ENCODE measurements at regions not wholly inside any gene's neighbourhood (a gene's known extent, or its start where the extent isn't known, plus 50 kb on each side); places are given as distances from the start of the nearest gene placed in this dataset.
"Not testable (repeated sequence)": the region's sequence is repeated elsewhere in the genome, so short reads cannot be mapped to it uniquely, and the experiment has no call there.

GRCh38 chr2:126988482-126988881 lies 89.8 kb downstream of the TEX51 start:
- no peaks in the 10 kb centered on the region for H3K9me3 Mint-ChIP-seq
- Histone ChIP-seq H3K27ac (ENCODE audit: low read depth in 1 of 2, low read length in 2 of 2) (no peak overlapping the region), H3K4me1 (ENCODE audit: insufficient read depth, low read length) (no peaks in the 10 kb centered on the region), H3K27me3 (ENCODE audit: control insufficient read depth in 1 of 2, insufficient read depth in 2 of 2, low read length in 2 of 2) (peaks cover 12 to 17% of the 10 kb centered on the region in 2 experiments), H3K4me3 (ENCODE audit: low read length) (no peak overlapping the region), H3K36me3 (ENCODE audit: insufficient read depth, low read length) (no peaks in the 10 kb centered on the region), H3K9me3 (ENCODE audit: control insufficient read depth in 1 of 2, insufficient read depth in 1 of 2, low read length in 2 of 2) (no peaks in the 10 kb centered on the region)
- no peak for DNase-seq
- ChIA-PET POLR2A (no interaction called here), CTCF (no interaction called here)
- H3K27me3 Mint-ChIP-seq, result peaks cover 48% of the 10 kb centered on the region
- intact Hi-C loops (cut with DNase I, micrococcal nuclease), result no loop called here
- no peak for ATAC-seq (ENCODE audit: poor library complexity)
- TF ChIP-seq CTCF (IDR thresholded peaks at IDR 0.05), result no peak
- no peaks in the 10 kb centered on the region for H3K36me3 Mint-ChIP-seq (ENCODE audit: low read depth)
- no peak overlapping the region for H3K27ac Mint-ChIP-seq
- no peak overlapping the region for H3K4me3 Mint-ChIP-seq
- H3K4me1 Mint-ChIP-seq (ENCODE audit: low read depth), result no peaks in the 10 kb centered on the region

GRCh38 chr2:126989064-126989463 lies 90.4 kb downstream of the TEX51 start:
- H3K4me3 ChIP-seq (ENCODE audit: low read length); intact Hi-C loops (cut with DNase I, micrococcal nuclease); H3K4me1 ChIP-seq (ENCODE audit: insufficient read depth, low read length); H3K27ac ChIP-seq (ENCODE audit: low read depth in 1 of 2, low read length in 2 of 2); H3K4me1 Mint-ChIP-seq (ENCODE audit: low read depth); H3K27ac Mint-ChIP-seq; ATAC-seq (ENCODE audit: poor library complexity); H3K4me3 Mint-ChIP-seq; POLR2A ChIA-PET; CTCF ChIA-PET; DNase-seq; H3K9me3 ChIP-seq (ENCODE audit: control insufficient read depth in 1 of 2, insufficient read depth in 1 of 2, low read length in 2 of 2); H3K36me3 Mint-ChIP-seq (ENCODE audit: low read depth); H3K36me3 ChIP-seq (ENCODE audit: insufficient read depth, low read length); H3K9me3 Mint-ChIP-seq: not testable (repeated sequence)
- H3K27me3 Mint-ChIP-seq, result peaks cover 45% of the 10 kb centered on the region
- peaks cover 12 to 17% of the 10 kb centered on the region in 2 experiments for H3K27me3 ChIP-seq (ENCODE audit: control insufficient read depth in 1 of 2, insufficient read depth in 2 of 2, low read length in 2 of 2)

GRCh38 chr2:126990200-126990599 lies 91.5 kb downstream of the TEX51 start:
- H3K4me1 ChIP-seq (ENCODE audit: insufficient read depth, low read length), result no peaks in the 10 kb centered on the region
- H3K4me3 Mint-ChIP-seq, result no peak overlapping the region
- ChIA-PET POLR2A (no interaction called here), CTCF (no interaction called here)
- no peak overlapping the region for H3K27ac ChIP-seq (ENCODE audit: low read depth in 1 of 2, low read length in 2 of 2)
- H3K9me3 ChIP-seq (ENCODE audit: control insufficient read depth in 1 of 2, insufficient read depth in 1 of 2, low read length in 2 of 2), result no peaks in the 10 kb centered on the region
- ATAC-seq (ENCODE audit: poor library complexity) (no peak), DNase-seq (no peak)
- no peak overlapping the region for H3K27ac Mint-ChIP-seq
- H3K36me3 Mint-ChIP-seq (ENCODE audit: low read depth), result no peaks in the 10 kb centered on the region
- no peak overlapping the region for H3K4me3 ChIP-seq (ENCODE audit: low read length)
- H3K4me1 Mint-ChIP-seq (ENCODE audit: low read depth), result no peaks in the 10 kb centered on the region
- TF ChIP-seq CTCF (IDR thresholded peaks at IDR 0.05), result no peak
- no peaks in the 10 kb centered on the region for H3K36me3 ChIP-seq (ENCODE audit: insufficient read depth, low read length)
- no peaks in the 10 kb centered on the region for H3K9me3 Mint-ChIP-seq
- intact Hi-C loops (cut with DNase I, micrococcal nuclease), result no loop called here
- peaks cover 48% of the 10 kb centered on the region for H3K27me3 Mint-ChIP-seq
- peaks cover 12 to 17% of the 10 kb centered on the region in 2 experiments for H3K27me3 ChIP-seq (ENCODE audit: control insufficient read depth in 1 of 2, insufficient read depth in 2 of 2, low read length in 2 of 2)
